IMR-90 (cell line): ENCODE measurements at regions not wholly inside any gene's neighbourhood (a gene's known extent, or its start where the extent isn't known, plus 50 kb on each side); places are given as distances from the start of the nearest gene placed in this dataset.

Experiments
- BHLHE40 ChIP-seq: fragments of 150-350 bp; IDR thresholded peaks from 2 replicates; pipeline ENCODE4 v1.6.1; 2016; ENCODE audit warnings: mild to moderate bottlenecking, low read depth, low read length
- CHD1 ChIP-seq: IDR thresholded peaks from 2 replicates; pipeline ENCODE4 v1.6.1; 2012; ENCODE audit warnings: low read depth, low read length, improper control_type of control experiment
- CTCF ChIP-seq: conservative IDR thresholded peaks from 2 replicates; pipeline ENCODE4 v1.5.1; 2012; ENCODE audit warnings: mild to moderate bottlenecking, low read depth, low read length, improper control_type of control experiment
- FOS ChIP-seq: fragments of 150-350 bp; IDR thresholded peaks from 2 replicates; pipeline ENCODE4 v1.6.1; 2016; ENCODE audit warnings: low read depth, low read length
- MAZ ChIP-seq: IDR thresholded peaks from 2 replicates; pipeline ENCODE4 v1.6.1; 2012; ENCODE audit warnings: low read depth, mild to moderate bottlenecking, low read length, improper control_type of control experiment, moderate library complexity, borderline replicate concordance
- MXI1 ChIP-seq: IDR thresholded peaks from 2 replicates; pipeline ENCODE4 v1.6.1; 2012; ENCODE audit warnings: low read depth, mild to moderate bottlenecking, low read length, moderate library complexity, borderline replicate concordance
- NFE2L2 ChIP-seq: fragments of 150-350 bp; IDR thresholded peaks from 2 replicates; pipeline ENCODE4 v1.6.1; 2016; ENCODE audit warnings: low read depth, mild to moderate bottlenecking, low read length
- POLR2A ChIP-seq: IDR thresholded peaks from 2 replicates; pipeline ENCODE4 v1.6.1; 2012; ENCODE audit warnings: mild to moderate bottlenecking, low read depth, low read length
- RAD21 ChIP-seq: IDR thresholded peaks from 2 replicates; pipeline ENCODE4 v1.6.1; 2012; ENCODE audit warnings: low read length, improper control_type of control experiment
- RCOR1 ChIP-seq: IDR thresholded peaks from 2 replicates; pipeline ENCODE4 v1.6.1; 2012; ENCODE audit warnings: mild to moderate bottlenecking, low read length, improper control_type of control experiment; ENCODE audit not compliant: insufficient replicate concordance
- RFX5 ChIP-seq: IDR thresholded peaks from 2 replicates; pipeline ENCODE4 v1.8.0; 2012; ENCODE audit warnings: low read depth, mild to moderate bottlenecking, low read length, moderate library complexity
- SMC3 ChIP-seq: fragments of 150-350 bp; IDR thresholded peaks from 2 replicates; pipeline ENCODE4 v1.6.1; 2016; ENCODE audit warnings: low read depth, mild to moderate bottlenecking, antibody characterized with exemption, low read length, moderate library complexity

GRCh38 chr12:28603239-28603638 lies 413.0 kb downstream of the CCDC91 start:
- no peak for TF ChIP-seq CTCF
- no peak for TF ChIP-seq SMC3
- no peak for TF ChIP-seq BHLHE40
- no peak for TF ChIP-seq CHD1
- TF ChIP-seq MXI1: no peak
- no peak for TF ChIP-seq POLR2A
- no peak for TF ChIP-seq RCOR1
- no peak for TF ChIP-seq RFX5
- no peak for TF ChIP-seq MAZ
- TF ChIP-seq FOS: no peak
- TF ChIP-seq NFE2L2: no peak
- TF ChIP-seq RAD21: no peak
